Spinal cord (tissue), 9 donors: ENCODE measurements at regions not wholly inside any gene's neighbourhood (a gene's known extent, or its start where the extent isn't known, plus 50 kb on each side); places are given as distances from the start of the nearest gene placed in this dataset.

ENCODE experiments used
- DNase-seq, 6 donors: peaks; one replicate each; pipeline versions ENCODE4 v3.0.0 to v3.0.0-alpha.2; 2013 to 2015; ENCODE audit warnings: low spot score in 6 of 6, low read depth in 4 of 6
- H3K27ac ChIP-seq: one replicate; pipeline ENCODE4 v1.5.1; 2013; ENCODE audit warnings: low read depth, low read length, control low read depth
- H3K27me3 ChIP-seq: one replicate; pipeline ENCODE4 v1.6.1; 2013; ENCODE audit warnings: low read length; ENCODE audit not compliant: control insufficient read depth, insufficient read depth
- H3K36me3 ChIP-seq: one replicate; pipeline ENCODE4 v1.6.1; 2013; ENCODE audit warnings: low read length; ENCODE audit not compliant: control insufficient read depth, insufficient read depth
- H3K4me1 ChIP-seq: one replicate; pipeline ENCODE4 v1.6.1; 2013; ENCODE audit warnings: low read length; ENCODE audit not compliant: control insufficient read depth, insufficient read depth
- H3K4me3 ChIP-seq: one replicate; pipeline ENCODE4 v1.5.1; 2013; ENCODE audit warnings: low read depth, low read length, control low read depth
- H3K9me3 ChIP-seq: one replicate; pipeline ENCODE4 v1.6.1; 2013; ENCODE audit warnings: low read length; ENCODE audit not compliant: control insufficient read depth, insufficient read depth
- WGBS: methylation state at CpG from one replicate; pipeline ENCODE4 v1.1.5; 2013; ENCODE audit warnings: missing lambda C conversion rate; ENCODE audit not compliant: insufficient coverage; 5-methylcytosine and 5-hydroxymethylcytosine counted together
- donor health status: healthy.

DNA sequence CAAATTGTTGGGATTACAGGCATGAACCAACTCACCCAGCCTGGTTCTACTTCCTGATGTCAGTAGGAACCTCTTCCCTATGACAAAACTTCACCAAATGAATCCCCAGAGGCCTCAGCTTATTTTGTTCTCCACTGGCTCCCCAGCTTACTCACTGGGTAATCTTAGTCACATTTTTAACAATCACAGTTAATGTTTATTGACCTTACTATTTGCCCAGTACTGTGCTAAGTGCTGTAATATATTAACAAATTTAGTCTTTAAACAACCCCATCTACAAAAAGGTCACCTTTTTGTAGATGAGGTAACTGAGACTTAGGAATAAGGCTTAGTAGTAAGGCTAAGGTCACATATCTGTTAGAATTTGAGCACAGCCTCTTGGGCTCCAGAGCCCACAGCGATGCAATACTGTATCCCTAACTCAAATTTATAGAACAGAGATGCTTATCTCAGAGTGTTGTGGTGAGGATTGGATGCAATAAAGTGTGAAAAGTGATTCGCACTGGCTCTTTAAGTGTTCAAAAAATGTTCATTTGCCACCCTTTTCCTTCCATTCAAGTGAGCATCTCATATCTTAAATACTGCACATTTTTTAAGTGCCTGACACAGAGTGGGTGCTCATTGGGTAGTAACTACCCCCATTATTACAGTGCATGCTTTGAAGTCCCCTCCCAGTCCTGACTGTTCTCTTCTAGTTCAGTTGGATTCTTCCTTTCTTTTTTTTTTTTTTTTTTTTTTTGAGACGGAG, 146.4 kb upstream of the ARHGAP5 start:
- no peak for DNase-seq
- WGBS, result no CpG with 5 or more reads among the region's 3 CpGs

GRCh38 chr14:31932675-31933074, 144.4 kb upstream of the ARHGAP5 start:
- Histone ChIP-seq H3K36me3 (no peaks in the 10 kb centered on the region), H3K9me3 (no peaks in the 10 kb centered on the region), H3K4me3 (no peak overlapping the region), H3K27ac (no peak overlapping the region), H3K4me1 (peaks cover under 1% of the 10 kb centered on the region), H3K27me3 (no peaks in the 10 kb centered on the region)
- WGBS, result 64% methylated on average over 5 of the region's 5 CpGs
- DNase-seq, result no peak

More for the DNA sequence above, 146.4 kb upstream of the ARHGAP5 start:
- no peak overlapping the region for H3K27ac ChIP-seq
- no peaks in the 10 kb centered on the region for H3K27me3 ChIP-seq
- no peak overlapping the region for H3K4me3 ChIP-seq
- no peaks in the 10 kb centered on the region for H3K9me3 ChIP-seq
- no peaks in the 10 kb centered on the region for H3K36me3 ChIP-seq
- H3K4me1 ChIP-seq, result peaks cover 7% of the 10 kb centered on the region

DNA sequence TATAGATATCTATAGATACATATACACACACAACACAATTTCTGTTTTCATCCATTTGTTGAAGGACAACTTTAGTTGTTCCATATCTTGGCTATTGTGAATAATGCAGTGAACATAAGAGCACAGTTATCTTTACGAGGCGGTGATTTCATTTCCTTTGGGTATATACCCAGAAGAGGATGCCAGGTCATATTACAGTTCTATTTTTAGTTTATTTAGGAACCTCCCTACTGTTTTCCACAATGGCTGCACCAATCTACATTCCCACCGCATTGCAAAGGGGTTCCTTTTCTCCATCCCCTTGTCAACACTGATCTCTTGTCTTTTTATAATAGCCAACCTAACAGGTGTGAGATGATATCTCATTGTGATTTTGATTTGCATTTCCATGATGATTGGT, 143.4 kb upstream of the ARHGAP5 start:
- Histone ChIP-seq H3K36me3 (no peaks in the 10 kb centered on the region), H3K4me3 (no peak overlapping the region), H3K4me1 (no peaks in the 10 kb centered on the region), H3K27ac (no peak overlapping the region), H3K27me3 (no peaks in the 10 kb centered on the region), H3K9me3 (no peaks in the 10 kb centered on the region)
- WGBS, result no CpG with 5 or more reads among the region's 3 CpGs
- DNase-seq, result no peak

DNA sequence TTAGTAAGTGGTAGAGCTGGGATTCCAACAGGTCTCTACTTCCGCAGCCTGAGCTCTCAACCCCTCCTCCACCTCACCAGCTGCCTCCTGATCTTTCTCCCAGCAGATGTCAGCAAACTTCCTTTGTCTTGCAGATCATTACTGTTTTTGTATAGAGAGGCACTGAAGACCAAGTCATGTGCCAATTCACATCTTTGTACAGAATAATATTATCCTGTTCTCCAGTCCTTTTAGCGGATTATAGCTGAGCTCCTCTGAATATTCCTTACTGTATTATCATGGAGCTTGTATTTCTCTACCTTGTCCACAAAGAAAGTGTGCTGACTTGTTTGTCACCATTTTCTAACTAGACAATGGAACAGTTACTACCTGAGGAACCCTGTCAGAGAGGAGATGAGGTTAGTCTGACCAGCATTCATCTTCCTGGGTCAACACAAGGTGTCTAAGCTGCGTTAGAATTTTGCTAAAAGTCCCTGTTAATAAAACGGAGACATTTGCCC, 142.3 kb upstream of the ARHGAP5 start:
- Histone ChIP-seq H3K9me3 (no peaks in the 10 kb centered on the region), H3K36me3 (no peaks in the 10 kb centered on the region), H3K4me1 (no peaks in the 10 kb centered on the region), H3K27me3 (no peaks in the 10 kb centered on the region), H3K4me3 (no peak overlapping the region), H3K27ac (no peak overlapping the region)
- DNase-seq, result peak in 2 of 6 donors; percentile 74 to 88
- no CpG with 5 or more reads among the region's 4 CpGs for WGBS

- H3K27me3 ChIP-seq, result no peaks in the 10 kb centered on the region
Measured at GRCh38 chr14:31935391-31935790, 141.7 kb upstream of the ARHGAP5 start.

DNA sequence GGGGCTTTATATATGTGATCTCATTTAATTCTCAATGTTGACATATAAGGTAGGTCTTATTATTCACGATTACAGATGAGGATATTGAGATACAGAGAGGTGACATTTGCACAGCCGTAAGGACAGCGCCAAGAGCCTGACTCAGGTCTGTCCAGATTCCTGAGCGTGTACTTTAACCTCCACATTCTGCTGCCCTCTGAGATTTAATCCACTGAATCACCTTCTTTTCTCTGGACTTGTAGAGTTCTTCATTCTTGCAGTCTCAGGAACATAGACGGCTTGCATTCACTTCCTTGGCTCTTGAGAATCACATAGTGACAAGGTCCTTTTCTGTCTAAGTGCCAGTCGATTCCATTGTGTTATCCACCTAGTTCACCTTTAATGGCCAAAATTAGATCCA, 141.0 kb upstream of the ARHGAP5 start:
- no peaks in the 10 kb centered on the region for H3K4me1 ChIP-seq
- no peak for DNase-seq
- no peaks in the 10 kb centered on the region for H3K36me3 ChIP-seq
- WGBS, result 95% methylated on average over 4 of the region's 6 CpGs
- H3K27me3 ChIP-seq, result no peaks in the 10 kb centered on the region
- H3K9me3 ChIP-seq, result no peaks in the 10 kb centered on the region
- no peak overlapping the region for H3K4me3 ChIP-seq
- no peak overlapping the region for H3K27ac ChIP-seq

More at GRCh38 chr14:31935391-31935790, 141.7 kb upstream of the ARHGAP5 start:
- DNase-seq, result no peak
- Histone ChIP-seq H3K4me1 (no peaks in the 10 kb centered on the region), H3K36me3 (no peaks in the 10 kb centered on the region), H3K9me3 (no peaks in the 10 kb centered on the region), H3K4me3 (no peak overlapping the region), H3K27ac (no peak overlapping the region)
- WGBS, result no CpG with 5 or more reads among the region's 3 CpGs

DNA sequence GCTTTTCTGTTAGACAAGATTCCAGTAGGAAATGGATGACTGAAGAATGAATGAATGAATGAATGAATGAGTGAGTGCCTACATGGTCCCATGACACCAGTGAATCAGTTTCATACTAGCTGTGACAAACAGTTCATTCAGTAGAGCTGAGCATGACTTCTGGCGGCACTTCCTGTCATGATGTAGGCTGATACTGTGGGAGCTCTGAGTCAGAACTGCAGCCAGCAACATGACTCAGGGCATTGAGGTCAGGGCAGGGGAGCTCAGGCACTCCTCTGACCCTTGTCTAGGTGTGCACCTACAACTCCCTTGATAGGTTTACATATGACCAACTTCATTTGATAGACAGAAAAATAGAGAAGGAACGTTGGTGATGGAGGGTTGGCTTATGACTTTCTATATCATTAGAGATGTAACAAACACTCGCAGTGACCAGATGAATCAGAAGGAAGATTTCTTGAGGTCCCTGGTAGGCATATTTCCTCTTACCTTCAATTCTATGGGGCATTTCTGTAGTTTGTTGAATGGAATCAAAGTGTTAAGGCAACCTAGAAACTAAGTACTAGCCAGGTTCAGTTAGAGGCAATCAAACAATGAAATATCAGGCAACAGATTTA, 139.3 kb upstream of the ARHGAP5 start:
- WGBS, result 89% methylated on average over 1 of the region's 3 CpGs
- Histone ChIP-seq H3K9me3 (no peaks in the 10 kb centered on the region), H3K27ac (no peak overlapping the region), H3K4me3 (no peak overlapping the region), H3K36me3 (no peaks in the 10 kb centered on the region), H3K27me3 (no peaks in the 10 kb centered on the region), H3K4me1 (peaks cover 5% of the 10 kb centered on the region)
- no peak for DNase-seq

GRCh38 chr14:31939934-31940333, 137.2 kb upstream of the ARHGAP5 start:
- no peaks in the 10 kb centered on the region for H3K36me3 ChIP-seq
- peak in 1 of 6 donors; percentile 45 for DNase-seq
- peaks cover 13% of the 10 kb centered on the region for H3K4me1 ChIP-seq
- no peaks in the 10 kb centered on the region for H3K27me3 ChIP-seq
- H3K27ac ChIP-seq, result no peak overlapping the region
- 60% methylated on average over 1 of the region's 4 CpGs for WGBS
- H3K9me3 ChIP-seq, result no peaks in the 10 kb centered on the region
- H3K4me3 ChIP-seq, result no peak overlapping the region

DNA sequence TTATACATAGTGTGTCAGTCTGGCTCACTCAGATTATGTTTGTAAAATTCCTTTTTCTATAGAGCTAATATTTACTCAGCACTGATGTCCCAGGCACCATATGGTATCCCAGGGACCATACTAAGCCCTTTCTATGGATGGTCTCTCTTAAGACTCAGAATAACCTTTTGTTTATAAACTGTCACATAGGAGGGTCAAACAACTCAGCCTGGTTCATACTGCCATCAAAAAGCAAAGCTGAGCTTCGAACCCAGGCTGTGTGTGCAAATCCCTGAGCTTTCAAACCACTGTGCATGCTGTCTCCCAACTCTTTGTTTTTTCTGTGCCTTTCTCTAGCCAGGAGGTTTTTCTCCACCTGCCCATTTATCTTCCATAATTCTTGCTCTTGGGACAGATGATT, 135.6 kb upstream of the ARHGAP5 start:
- H3K27ac ChIP-seq, result no peak overlapping the region
- H3K4me1 ChIP-seq, result peaks cover 13% of the 10 kb centered on the region
- no peak overlapping the region for H3K4me3 ChIP-seq
- H3K9me3 ChIP-seq, result no peaks in the 10 kb centered on the region
- DNase-seq, result no peak
- no peaks in the 10 kb centered on the region for H3K36me3 ChIP-seq
- H3K27me3 ChIP-seq, result no peaks in the 10 kb centered on the region
- WGBS, result 92% methylated on average over 1 of the region's 1 CpG
